Endodermal cell (in vitro differentiated cells): ENCODE measurements at regions not wholly inside any gene's neighbourhood (a gene's known extent, or its start where the extent isn't known, plus 50 kb on each side); places are given as distances from the start of the nearest gene placed in this dataset.

Experiments
- DNase-seq: peaks from one replicate; pipeline ENCODE4 v3.0.0-alpha.2; 2017
- H3K27ac ChIP-seq: 2 replicates; pipeline ENCODE4 v1.5.1; 2013; ENCODE audit warnings: mild to moderate bottlenecking, low read depth, low read length, moderate library complexity
- H3K27me3 ChIP-seq: 2 replicates; pipeline ENCODE4 v1.6.1; 2013; ENCODE audit warnings: mild to moderate bottlenecking, low read length, moderate library complexity; ENCODE audit not compliant: insufficient read depth, control insufficient read depth, poor library complexity, severe bottlenecking
- H3K36me3 ChIP-seq: 2 replicates; pipeline ENCODE4 v1.7.0; 2013; ENCODE audit warnings: mild to moderate bottlenecking, low read length, moderate library complexity; ENCODE audit not compliant: control insufficient read depth, insufficient read depth
- H3K4me1 ChIP-seq: one replicate; pipeline ENCODE4 v1.7.0; 2013; ENCODE audit warnings: low read length; ENCODE audit not compliant: control insufficient read depth, insufficient read depth
- H3K4me3 ChIP-seq: 2 replicates; pipeline ENCODE4 v1.5.1; 2013; ENCODE audit warnings: mild to moderate bottlenecking, low read length, moderate library complexity
- H3K9ac ChIP-seq: 2 replicates; pipeline ENCODE4 v1.6.1; 2013; ENCODE audit warnings: mild to moderate bottlenecking, low read length, moderate library complexity; ENCODE audit not compliant: poor library complexity, severe bottlenecking; ENCODE audit errors: extremely low read depth
- H3K9me3 ChIP-seq: 2 replicates; pipeline ENCODE4 v1.6.1; 2013; ENCODE audit warnings: mild to moderate bottlenecking, low read length, moderate library complexity; ENCODE audit not compliant: control insufficient read depth
- H3K27ac Mint-ChIP-seq: 2 replicates; pipeline ENCODE4 v1.8.0; 2020; ENCODE audit warnings: mixed read lengths
- H3K27me3 Mint-ChIP-seq: 2 replicates; pipeline ENCODE4 v1.8.0; 2021; ENCODE audit warnings: mild to moderate bottlenecking, mixed read lengths; ENCODE audit not compliant: insufficient read depth
- H3K36me3 Mint-ChIP-seq: 2 replicates; pipeline ENCODE4 v1.8.0; 2020; ENCODE audit warnings: low read depth, mixed read lengths
- H3K4me1 Mint-ChIP-seq: 2 replicates; pipeline ENCODE4 v1.8.0; 2020; ENCODE audit warnings: mixed read lengths
- H3K4me3 Mint-ChIP-seq: 2 replicates; pipeline ENCODE4 v1.8.0; 2020; ENCODE audit warnings: mild to moderate bottlenecking, moderate library complexity, mixed read lengths
- H3K9me3 Mint-ChIP-seq: 2 replicates; pipeline ENCODE4 v1.8.0; 2020; ENCODE audit warnings: mild to moderate bottlenecking, mixed read lengths
- CTCF ChIP-seq: fragments of 200-600 bp; sonication (generic); conservative IDR thresholded peaks from 2 replicates; pipeline ENCODE4 v1.5.0; 2021; ENCODE audit warnings: antibody characterized with exemption, mild to moderate bottlenecking
- WGBS, 2 experiments: methylation state at CpG; one replicate each; pipeline versions ENCODE4 v1.1.5 to v1.1.7; 2013; ENCODE audit warnings: missing lambda C conversion rate in 2 of 2, mixed read lengths in 1 of 2; ENCODE audit not compliant: insufficient coverage in 1 of 2, insufficient read length in 1 of 2; 5-methylcytosine and 5-hydroxymethylcytosine counted together

DNA sequence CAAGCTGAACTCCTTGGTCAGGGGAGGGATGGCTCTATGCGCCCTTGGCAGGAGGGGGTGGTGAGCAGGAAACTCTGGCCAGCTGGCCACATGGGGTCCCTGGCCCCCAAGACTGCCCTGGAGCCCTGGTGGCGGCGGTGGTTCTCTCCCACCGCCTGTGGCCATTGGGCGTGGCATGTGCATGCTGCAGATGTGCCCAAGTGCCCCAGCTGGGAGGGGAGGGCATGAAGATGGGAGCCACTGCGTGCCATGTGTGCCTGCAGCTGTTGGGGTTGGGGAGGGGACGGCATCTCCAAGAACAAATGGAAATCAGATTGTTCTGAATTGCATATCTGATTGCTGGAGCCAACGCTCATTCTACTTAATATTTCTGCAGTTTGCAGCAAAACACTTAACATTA, 115.7 kb upstream of the IGF1 start:
- H3K36me3 Mint-ChIP-seq = no peaks in the 10 kb centered on the region
- no peak overlapping the region for H3K27ac Mint-ChIP-seq
- DNase-seq = no peak
- H3K9ac ChIP-seq = no peak overlapping the region
- H3K36me3 ChIP-seq = no peaks in the 10 kb centered on the region
- no peak overlapping the region for H3K4me3 ChIP-seq
- no peaks in the 10 kb centered on the region for H3K4me1 ChIP-seq
- TF ChIP-seq CTCF = no peak
- no peaks in the 10 kb centered on the region for H3K27me3 ChIP-seq
- H3K9me3 ChIP-seq = no peaks in the 10 kb centered on the region
- no peaks in the 10 kb centered on the region for H3K9me3 Mint-ChIP-seq
- no peak overlapping the region for H3K27ac ChIP-seq
- no peaks in the 10 kb centered on the region for H3K27me3 Mint-ChIP-seq
- H3K4me3 Mint-ChIP-seq = no peak overlapping the region
- 91 to 100% methylated on average over 2 to 8 of the region's 8 CpGs for WGBS, 2 experiments
- H3K4me1 Mint-ChIP-seq = peaks cover 9% of the 10 kb centered on the region

GRCh38 chr12:102595315-102595714, 115.0 kb upstream of the IGF1 start:
- Histone ChIP-seq H3K4me3 (no peak overlapping the region), H3K27ac (no peak overlapping the region), H3K9ac (no peak overlapping the region), H3K36me3 (no peaks in the 10 kb centered on the region), H3K27me3 (no peaks in the 10 kb centered on the region), H3K9me3 (no peaks in the 10 kb centered on the region), H3K4me1 (no peaks in the 10 kb centered on the region)
- no peaks in the 10 kb centered on the region for H3K36me3 Mint-ChIP-seq
- no peaks in the 10 kb centered on the region for H3K9me3 Mint-ChIP-seq
- no peak overlapping the region for H3K4me3 Mint-ChIP-seq
- DNase-seq = no peak
- 96% methylated on average over 9 to 10 of the region's 10 CpGs for WGBS, 2 experiments
- H3K27ac Mint-ChIP-seq = no peak overlapping the region
- TF ChIP-seq CTCF = no peak
- peaks cover 9% of the 10 kb centered on the region for H3K4me1 Mint-ChIP-seq
- no peaks in the 10 kb centered on the region for H3K27me3 Mint-ChIP-seq

DNA sequence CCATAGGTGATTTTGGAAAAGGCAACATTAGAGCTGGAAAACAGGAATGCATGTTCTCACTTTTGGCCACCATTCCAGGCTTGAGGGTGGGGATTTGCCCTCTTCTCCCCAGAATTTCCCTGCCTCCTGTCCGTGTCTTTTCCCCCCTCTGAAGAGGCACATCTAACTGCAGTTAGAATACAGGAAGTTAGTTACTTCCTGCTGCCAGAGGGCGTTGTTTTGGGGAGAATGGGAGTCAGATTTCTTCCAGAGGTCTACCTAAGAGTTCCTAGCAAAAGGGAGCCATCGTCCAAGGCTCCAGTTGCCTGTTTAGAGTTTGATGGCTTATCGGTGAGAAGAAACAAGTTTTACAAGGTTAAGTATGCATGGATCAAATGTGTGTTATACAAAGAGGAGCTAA, 112.8 kb upstream of the IGF1 start:
- H3K36me3 Mint-ChIP-seq = no peaks in the 10 kb centered on the region
- no peak for TF ChIP-seq CTCF
- 81% methylated on average over 4 of the region's 4 CpGs; no CpG with 5 or more reads in 1 of the 2 experiments for WGBS, 2 experiments

More for the DNA sequence above, 112.8 kb upstream of the IGF1 start:
- DNase-seq = no peak
- Histone ChIP-seq H3K4me3 (no peak overlapping the region), H3K36me3 (no peaks in the 10 kb centered on the region), H3K9ac (no peak overlapping the region), H3K4me1 (no peaks in the 10 kb centered on the region), H3K27ac (no peak overlapping the region), H3K27me3 (no peaks in the 10 kb centered on the region), H3K9me3 (no peaks in the 10 kb centered on the region)
- Mint-ChIP-seq H3K27me3 (no peaks in the 10 kb centered on the region), H3K4me3 (no peak overlapping the region), H3K9me3 (no peaks in the 10 kb centered on the region), H3K4me1 (no peaks in the 10 kb centered on the region), H3K27ac (no peak overlapping the region)
